ENCODE measurements at regions not wholly inside any gene's neighbourhood (a gene's known extent, or its start where the extent isn't known, plus 50 kb on each side); places are given as distances from the start of the nearest gene placed in this dataset.

- TF ChIP-seq CTCF (IDR thresholded peaks at IDR 0.05): no peak
- no peak for TF ChIP-seq POLR2AphosphoS5 (IDR thresholded peaks at IDR 0.05; ENCODE audit: low read depth, low read length)
- TF ChIP-seq TCF7L2 (IDR thresholded peaks at IDR 0.05; ENCODE audit: low read depth, low read length): no peak
- TF ChIP-seq REST (IDR thresholded peaks at IDR 0.05; ENCODE audit: insufficient read depth in 1 of 2, low read depth in 2 of 2, low read length in 1 of 2): no peak
These were observed 853.4 kb downstream of the PCDH7 start for GRCh38 chr4:31573554-31573953.

Data from Panc1 (cell line).